HG02623 (cell line): ENCODE measurements at regions not wholly inside any gene's neighbourhood (a gene's known extent, or its start where the extent isn't known, plus 50 kb on each side); places are given as distances from the start of the nearest gene placed in this dataset.

ENCODE experiments used
- ATAC-seq: cut with Tn5 transposase; IDR thresholded peaks from one replicate; pipeline ENCODE4 v1.9.1; 2021; ENCODE audit warnings: moderate library complexity; ENCODE audit not compliant: unreplicated experiment

- ATAC-seq: no peak
Observed at GRCh38 chr10:65518379-65518778, 1407.5 kb upstream of the LRRTM3 start.

GRCh38 chr10:65528986-65529385 is 1396.8 kb upstream of the LRRTM3 start:
- no peak for ATAC-seq

GRCh38 chr10:65531545-65531944 is 1394.3 kb upstream of the LRRTM3 start:
- no peak for ATAC-seq

- no peak for ATAC-seq
Observed at GRCh38 chr10:65534771-65535170, 1391.1 kb upstream of the LRRTM3 start.

GRCh38 chr10:65544756-65545155 is 1381.1 kb upstream of the LRRTM3 start:
- no peak for ATAC-seq

- ATAC-seq: no peak
Observed at GRCh38 chr10:65548001-65548400, 1377.8 kb upstream of the LRRTM3 start.

- ATAC-seq: no peak
Observed at GRCh38 chr10:65550761-65551160, 1375.1 kb upstream of the LRRTM3 start.

GRCh38 chr10:65555192-65555591 is 1370.6 kb upstream of the LRRTM3 start:
- no peak for ATAC-seq

- ATAC-seq: no peak
Observed at GRCh38 chr10:65556006-65556405, 1369.8 kb upstream of the LRRTM3 start.

- ATAC-seq: no peak
Observed at GRCh38 chr10:65559369-65559768, 1366.5 kb upstream of the LRRTM3 start.

- no peak for ATAC-seq
Observed at GRCh38 chr10:65565246-65565645, 1360.6 kb upstream of the LRRTM3 start.

- ATAC-seq: no peak
Observed at GRCh38 chr10:65566906-65567305, 1358.9 kb upstream of the LRRTM3 start.

- ATAC-seq: peak; percentile 44
Observed at GRCh38 chr10:65570143-65571010, 1355.5 kb upstream of the LRRTM3 start.

- peak; percentile 49 for ATAC-seq
Observed at GRCh38 chr10:65571011-65571570, 1354.7 kb upstream of the LRRTM3 start.

GRCh38 chr10:65581426-65582026 is 1344.3 kb upstream of the LRRTM3 start:
- no peak for ATAC-seq

- no peak for ATAC-seq
Observed at GRCh38 chr10:65602182-65602865, 1323.5 kb upstream of the LRRTM3 start.

- ATAC-seq: no peak
Observed at GRCh38 chr10:65611592-65611991, 1314.2 kb upstream of the LRRTM3 start.

GRCh38 chr10:65614956-65615565 is 1310.8 kb upstream of the LRRTM3 start:
- ATAC-seq: no peak

- no peak for ATAC-seq
Observed at GRCh38 chr10:65618126-65618525, 1307.7 kb upstream of the LRRTM3 start.

- no peak for ATAC-seq
Observed at GRCh38 chr10:65620404-65621048, 1305.3 kb upstream of the LRRTM3 start.

- no peak for ATAC-seq
Observed at GRCh38 chr10:65622608-65623007, 1303.2 kb upstream of the LRRTM3 start.
